K562 (cell line): ENCODE measurements at regions not wholly inside any gene's neighbourhood (a gene's known extent, or its start where the extent isn't known, plus 50 kb on each side); places are given as distances from the start of the nearest gene placed in this dataset.

Experiments
- BRF1 ChIP-seq: IDR thresholded peaks from 3 replicates; pipeline ENCODE4 v1.6.1; 2011; ENCODE audit warnings: borderline replicate concordance, mild to moderate bottlenecking; ENCODE audit not compliant: insufficient read length; ENCODE audit errors: extremely low read depth
- CTCF ChIP-seq, 3 experiments: IDR thresholded peaks in 2 of 3; conservative IDR thresholded peaks in 1 of 3; 2 replicates each; pipeline ENCODE4 v1.5.1; 2011 to 2012; ENCODE audit warnings: low read length in 3 of 3, mild to moderate bottlenecking in 3 of 3, control low read depth in 2 of 3, improper control_type of control experiment in 1 of 3, inconsistent platforms in 1 of 3, low read depth in 1 of 3, mixed read lengths in 1 of 3, moderate library complexity in 1 of 3; ENCODE audit not compliant: insufficient read depth in 2 of 3
- FOXK2 ChIP-seq, 2 experiments: fragments of 450-650 bp; IDR thresholded peaks in 1 of 2; conservative IDR thresholded peaks in 1 of 2; 2 replicates each; pipeline ENCODE4 v1.6.1; 2016; ENCODE audit warnings: low read depth in 2 of 2, mild to moderate bottlenecking in 1 of 2
- MXI1 ChIP-seq: IDR thresholded peaks from 2 replicates; pipeline ENCODE4 v1.6.1; 2011; ENCODE audit warnings: low read depth, mild to moderate bottlenecking, improper control_type of control experiment, low read length
- NFYB ChIP-seq: IDR thresholded peaks from 2 replicates; pipeline ENCODE4 v1.6.1; 2011; ENCODE audit warnings: mild to moderate bottlenecking, moderate library complexity; ENCODE audit not compliant: insufficient read length; ENCODE audit errors: extremely low read depth
- POLR2A ChIP-seq: fragments of 450-650 bp; conservative IDR thresholded peaks from 2 replicates; pipeline ENCODE4 v1.6.1; 2016
- SREBF1 ChIP-seq: fragments of 150-350 bp; IDR thresholded peaks from 2 replicates; pipeline ENCODE4 v1.6.1; 2014; ENCODE audit warnings: antibody characterized with exemption, low read depth, low read length, borderline replicate concordance
- THRA ChIP-seq: fragments of 450-650 bp; IDR thresholded peaks from 2 replicates; pipeline ENCODE4 v1.6.1; 2017; ENCODE audit warnings: mild to moderate bottlenecking, moderate library complexity
- ZBTB17 ChIP-seq: fragments of 450-650 bp; formaldehyde crosslinking; IDR thresholded peaks from 2 replicates; pipeline ENCODE4 v1.4.0; 2020; ENCODE audit warnings: mild to moderate bottlenecking
- ZKSCAN8 ChIP-seq: fragments of 200-800 bp; sonication (Bioruptor generic); IDR thresholded peaks from 2 replicates; pipeline ENCODE4 v1.6.1; 2016; ENCODE audit warnings: missing genetic modification characterization, missing compliant biosample characterization
- ZNF121 ChIP-seq: sonication (generic); formaldehyde crosslinking; conservative IDR thresholded peaks from 2 replicates; pipeline ENCODE4 v1.8.0; 2022; ENCODE audit warnings: missing genetic modification reagents
- ZNF274 ChIP-seq: IDR thresholded peaks from 2 replicates; pipeline ENCODE4 v1.6.1; 2011; ENCODE audit warnings: low read depth, mild to moderate bottlenecking, low read length, moderate library complexity, borderline replicate concordance
- TF ChIP-seq, protein P1 (sequence below): fragments of 450-650 bp; IDR thresholded peaks from 2 replicates; pipeline ENCODE4 v1.6.1; 2016; ENCODE audit warnings: low read depth
- TF ChIP-seq, protein P2 (sequence below), 2 experiments: fragments of 450-650 bp; formaldehyde crosslinking in 1 of 2; IDR thresholded peaks; 2 replicates each; pipeline versions ENCODE4 v1.4.0 to v1.6.1; 2014 to 2020; ENCODE audit warnings: mild to moderate bottlenecking in 2 of 2, borderline replicate concordance in 1 of 2, low read depth in 1 of 2

DNA sequence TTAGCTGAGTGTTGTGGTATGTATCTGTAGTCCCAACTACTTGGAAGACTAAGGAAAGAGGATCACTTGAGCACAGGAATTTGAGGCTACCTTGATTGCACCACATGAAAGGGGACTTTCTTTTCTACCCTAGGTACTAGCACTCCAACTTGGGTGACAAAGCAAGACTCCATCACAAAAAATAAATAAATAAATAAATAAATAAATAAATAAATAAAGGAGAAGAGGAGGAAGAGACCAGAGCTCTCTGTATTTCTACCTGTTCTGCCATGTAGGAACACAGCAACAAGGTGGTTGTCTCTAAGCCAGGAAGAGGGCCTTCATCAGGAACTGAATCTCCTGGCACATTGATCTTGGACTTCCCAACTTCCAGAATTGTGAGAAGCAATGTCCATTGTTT is 118.6 kb downstream of the HMHB1 start:
- TF ChIP-seq CTCF (IDR thresholded peaks at IDR 0.05 in 2 of 3, conservative IDR thresholded peaks at IDR 0.05 in 1 of 3; ENCODE audit: insufficient read depth in 2 of 3, low read depth in 1 of 3, low read length in 3 of 3) (no peak), ZNF274 (no peak), MXI1 (no peak), ZNF121 (CRISPR knock-in tag) (no peak), SREBF1 (no peak), FOXK2 (conservative IDR thresholded peaks at IDR 0.05 in 1 of 2, IDR thresholded peaks at IDR 0.05 in 1 of 2; ENCODE audit: low read depth in 2 of 2) (no peak), POLR2A (no peak), THRA (no peak), ZBTB17 (CRISPR knock-in tag) (no peak), ZKSCAN8 (CRISPR knock-in tag) (no peak), BRF1 (no peak), NFYB (no peak)
- TF ChIP-seq, protein P1, sequence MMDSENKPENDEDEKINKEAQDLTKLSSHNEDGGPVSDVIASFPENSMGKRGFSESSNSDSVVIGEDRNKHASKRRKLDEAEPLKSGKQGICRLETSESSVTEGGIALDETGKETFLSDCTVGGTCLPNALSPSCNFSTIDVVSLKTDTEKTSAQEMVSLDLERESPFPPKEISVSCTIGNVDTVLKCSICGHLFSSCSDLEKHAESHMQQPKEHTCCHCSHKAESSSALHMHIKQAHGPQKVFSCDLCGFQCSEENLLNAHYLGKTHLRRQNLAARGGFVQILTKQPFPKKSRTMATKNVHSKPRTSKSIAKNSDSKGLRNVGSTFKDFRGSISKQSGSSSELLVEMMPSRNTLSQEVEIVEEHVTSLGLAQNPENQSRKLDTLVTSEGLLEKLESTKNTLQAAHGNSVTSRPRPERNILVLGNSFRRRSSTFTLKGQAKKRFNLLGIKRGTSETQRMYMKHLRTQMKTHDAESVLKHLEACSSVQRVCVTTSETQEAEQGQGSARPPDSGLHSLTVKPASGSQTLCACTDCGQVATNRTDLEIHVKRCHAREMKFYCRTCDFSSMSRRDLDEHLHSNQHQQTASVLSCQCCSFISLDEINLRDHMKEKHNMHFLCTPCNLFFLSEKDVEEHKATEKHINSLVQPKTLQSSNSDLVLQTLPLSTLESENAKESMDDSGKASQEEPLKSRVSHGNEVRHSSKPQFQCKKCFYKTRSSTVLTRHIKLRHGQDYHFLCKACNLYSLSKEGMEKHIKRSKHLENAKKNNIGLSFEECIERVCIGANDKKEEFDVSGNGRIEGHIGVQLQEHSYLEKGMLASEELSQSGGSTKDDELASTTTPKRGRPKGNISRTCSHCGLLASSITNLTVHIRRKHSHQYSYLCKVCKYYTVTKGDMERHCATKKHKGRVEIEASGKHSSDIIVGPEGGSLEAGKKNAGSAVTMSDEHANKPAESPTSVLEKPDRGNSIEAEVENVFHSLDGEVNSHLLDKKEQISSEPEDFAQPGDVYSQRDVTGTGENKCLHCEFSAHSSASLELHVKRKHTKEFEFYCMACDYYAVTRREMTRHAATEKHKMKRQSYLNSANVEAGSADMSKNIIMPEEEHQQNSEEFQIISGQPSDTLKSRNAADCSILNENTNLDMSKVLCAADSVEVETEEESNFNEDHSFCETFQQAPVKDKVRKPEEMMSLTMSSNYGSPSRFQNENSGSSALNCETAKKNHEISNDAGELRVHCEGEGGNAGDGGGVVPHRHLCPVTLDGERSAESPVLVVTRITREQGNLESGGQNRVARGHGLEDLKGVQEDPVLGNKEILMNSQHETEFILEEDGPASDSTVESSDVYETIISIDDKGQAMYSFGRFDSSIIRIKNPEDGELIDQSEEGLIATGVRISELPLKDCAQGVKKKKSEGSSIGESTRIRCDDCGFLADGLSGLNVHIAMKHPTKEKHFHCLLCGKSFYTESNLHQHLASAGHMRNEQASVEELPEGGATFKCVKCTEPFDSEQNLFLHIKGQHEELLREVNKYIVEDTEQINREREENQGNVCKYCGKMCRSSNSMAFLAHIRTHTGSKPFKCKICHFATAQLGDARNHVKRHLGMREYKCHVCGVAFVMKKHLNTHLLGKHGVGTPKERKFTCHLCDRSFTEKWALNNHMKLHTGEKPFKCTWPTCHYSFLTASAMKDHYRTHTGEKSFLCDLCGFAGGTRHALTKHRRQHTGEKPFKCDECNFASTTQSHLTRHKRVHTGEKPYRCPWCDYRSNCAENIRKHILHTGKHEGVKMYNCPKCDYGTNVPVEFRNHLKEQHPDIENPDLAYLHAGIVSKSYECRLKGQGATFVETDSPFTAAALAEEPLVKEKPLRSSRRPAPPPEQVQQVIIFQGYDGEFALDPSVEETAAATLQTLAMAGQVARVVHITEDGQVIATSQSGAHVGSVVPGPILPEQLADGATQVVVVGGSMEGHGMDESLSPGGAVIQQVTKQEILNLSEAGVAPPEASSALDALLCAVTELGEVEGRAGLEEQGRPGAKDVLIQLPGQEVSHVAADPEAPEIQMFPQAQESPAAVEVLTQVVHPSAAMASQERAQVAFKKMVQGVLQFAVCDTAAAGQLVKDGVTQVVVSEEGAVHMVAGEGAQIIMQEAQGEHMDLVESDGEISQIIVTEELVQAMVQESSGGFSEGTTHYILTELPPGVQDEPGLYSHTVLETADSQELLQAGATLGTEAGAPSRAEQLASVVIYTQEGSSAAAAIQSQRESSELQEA, result no peak
- TF ChIP-seq, protein P2, sequence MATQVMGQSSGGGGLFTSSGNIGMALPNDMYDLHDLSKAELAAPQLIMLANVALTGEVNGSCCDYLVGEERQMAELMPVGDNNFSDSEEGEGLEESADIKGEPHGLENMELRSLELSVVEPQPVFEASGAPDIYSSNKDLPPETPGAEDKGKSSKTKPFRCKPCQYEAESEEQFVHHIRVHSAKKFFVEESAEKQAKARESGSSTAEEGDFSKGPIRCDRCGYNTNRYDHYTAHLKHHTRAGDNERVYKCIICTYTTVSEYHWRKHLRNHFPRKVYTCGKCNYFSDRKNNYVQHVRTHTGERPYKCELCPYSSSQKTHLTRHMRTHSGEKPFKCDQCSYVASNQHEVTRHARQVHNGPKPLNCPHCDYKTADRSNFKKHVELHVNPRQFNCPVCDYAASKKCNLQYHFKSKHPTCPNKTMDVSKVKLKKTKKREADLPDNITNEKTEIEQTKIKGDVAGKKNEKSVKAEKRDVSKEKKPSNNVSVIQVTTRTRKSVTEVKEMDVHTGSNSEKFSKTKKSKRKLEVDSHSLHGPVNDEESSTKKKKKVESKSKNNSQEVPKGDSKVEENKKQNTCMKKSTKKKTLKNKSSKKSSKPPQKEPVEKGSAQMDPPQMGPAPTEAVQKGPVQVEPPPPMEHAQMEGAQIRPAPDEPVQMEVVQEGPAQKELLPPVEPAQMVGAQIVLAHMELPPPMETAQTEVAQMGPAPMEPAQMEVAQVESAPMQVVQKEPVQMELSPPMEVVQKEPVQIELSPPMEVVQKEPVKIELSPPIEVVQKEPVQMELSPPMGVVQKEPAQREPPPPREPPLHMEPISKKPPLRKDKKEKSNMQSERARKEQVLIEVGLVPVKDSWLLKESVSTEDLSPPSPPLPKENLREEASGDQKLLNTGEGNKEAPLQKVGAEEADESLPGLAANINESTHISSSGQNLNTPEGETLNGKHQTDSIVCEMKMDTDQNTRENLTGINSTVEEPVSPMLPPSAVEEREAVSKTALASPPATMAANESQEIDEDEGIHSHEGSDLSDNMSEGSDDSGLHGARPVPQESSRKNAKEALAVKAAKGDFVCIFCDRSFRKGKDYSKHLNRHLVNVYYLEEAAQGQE (IDR thresholded peaks at IDR 0.05; ENCODE audit: borderline replicate concordance), result no peak
- TF ChIP-seq, protein P2 (CRISPR knock-in tag; IDR thresholded peaks at IDR 0.05; ENCODE audit: low read depth), result no peak
